HG02981 (cell line): ENCODE measurements at regions not wholly inside any gene's neighbourhood (a gene's known extent, or its start where the extent isn't known, plus 50 kb on each side); places are given as distances from the start of the nearest gene placed in this dataset.
A peak's percentile ranks its signal among the peaks of the same experiment; 100 is the strongest.

Source experiments
- ATAC-seq: cut with Tn5 transposase; IDR thresholded peaks from one replicate; pipeline ENCODE4 v1.9.1; 2021; ENCODE audit warnings: mild to moderate bottlenecking, moderate library complexity; ENCODE audit not compliant: unreplicated experiment

DNA sequence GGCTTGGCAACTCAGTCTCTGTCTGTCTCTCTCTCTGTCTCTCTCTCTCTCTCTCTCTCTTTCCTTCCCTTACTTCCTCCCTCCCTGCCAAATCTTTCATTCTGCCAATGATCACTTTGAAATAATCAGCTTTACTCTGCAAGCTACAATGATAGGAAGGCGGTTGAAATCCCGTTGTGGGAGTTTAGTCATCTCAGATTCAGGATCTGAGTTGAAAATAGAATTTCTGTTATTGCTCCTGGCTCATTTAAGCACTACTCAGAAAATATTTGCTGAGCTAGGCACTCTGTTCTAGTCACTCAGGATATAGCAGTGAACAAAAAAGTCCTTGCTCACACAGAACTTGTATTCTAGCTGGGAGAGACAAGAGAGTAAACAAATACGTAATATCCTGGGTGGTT lies 56.3 kb upstream of the DCTD start:
- no peak for ATAC-seq

DNA sequence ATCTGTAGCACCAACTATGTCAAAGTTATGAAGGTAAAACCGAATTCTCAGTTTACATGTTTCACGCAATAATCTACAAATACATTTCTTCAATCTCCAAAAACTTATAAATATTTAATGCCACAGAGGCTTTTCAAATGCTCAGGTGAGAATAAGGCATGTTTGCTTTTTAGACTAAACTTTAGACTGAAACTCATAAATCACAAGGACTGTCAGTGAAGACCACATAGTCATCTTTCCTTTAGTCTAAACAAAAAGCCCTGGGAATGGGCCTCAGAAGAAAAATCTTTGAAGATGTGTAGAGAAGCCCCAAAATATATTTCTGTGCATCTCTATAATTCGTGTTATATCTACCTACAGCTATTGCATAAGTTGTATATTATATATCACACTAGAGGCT lies 54.5 kb upstream of the DCTD start:
- ATAC-seq = no peak

DNA sequence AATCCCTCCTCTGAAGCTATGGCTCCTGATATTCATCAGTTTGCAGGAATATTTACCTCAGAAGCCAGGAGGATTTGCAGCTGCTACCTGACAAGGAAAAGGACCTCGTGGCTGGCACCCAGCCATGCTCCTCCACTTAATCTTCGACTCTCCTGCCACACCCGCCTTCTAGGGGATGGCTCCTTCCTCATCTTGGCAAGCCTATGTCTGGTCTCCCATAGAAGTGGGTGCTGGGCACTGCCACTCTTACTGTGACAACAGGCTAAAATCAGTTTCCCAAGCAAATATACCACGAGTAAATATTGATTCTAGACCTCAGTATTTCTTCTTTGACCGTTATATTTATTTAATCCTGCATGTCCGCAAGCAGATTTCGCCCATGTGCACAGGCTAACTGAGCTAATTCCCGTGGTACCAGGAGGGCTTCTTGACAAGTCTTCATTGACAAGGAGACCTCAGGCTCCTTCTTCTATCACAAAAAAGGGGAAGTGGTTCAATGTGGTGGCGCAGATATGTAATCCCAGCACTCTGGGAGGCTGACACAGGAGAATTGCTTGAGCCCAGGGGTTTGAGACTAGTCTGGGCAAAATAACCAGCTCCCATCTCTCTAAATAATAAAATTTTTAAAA lies 52.6 kb upstream of the DCTD start:
- ATAC-seq = peak; percentile 78

DNA sequence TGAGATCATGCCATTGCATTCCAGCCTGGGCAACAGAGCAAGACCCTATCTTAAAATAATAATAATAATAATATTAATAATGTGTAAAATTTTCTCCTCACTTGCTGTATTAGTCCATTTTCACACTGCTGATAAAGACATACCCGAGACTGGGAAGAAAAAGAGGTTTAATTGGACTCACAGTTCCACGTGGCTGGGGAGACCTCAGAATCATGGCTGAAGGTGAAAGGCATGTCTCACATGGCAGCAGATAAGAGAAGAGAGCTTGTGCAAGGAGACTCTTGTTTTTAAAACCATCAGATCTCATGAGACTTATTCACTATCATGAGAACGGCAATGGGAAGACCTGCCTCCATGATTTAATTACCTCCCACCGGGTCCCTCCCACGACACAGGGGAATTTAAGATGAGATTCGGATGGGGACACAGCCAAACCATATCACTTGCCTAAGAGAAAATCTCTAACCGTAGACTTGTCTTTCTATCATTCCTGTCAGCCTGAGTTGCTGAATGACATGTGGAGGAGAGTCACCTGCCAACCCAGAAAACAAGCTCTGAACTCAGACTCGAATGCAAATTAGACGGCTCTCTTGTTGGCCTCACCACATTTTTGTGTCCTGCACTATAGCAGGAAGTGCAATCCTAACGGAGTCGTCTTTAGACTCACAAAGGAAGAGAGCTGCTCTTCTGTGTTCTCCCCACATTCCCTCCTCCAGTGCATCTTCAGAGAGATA lies 51.9 kb upstream of the DCTD start:
- ATAC-seq = no peak

DNA sequence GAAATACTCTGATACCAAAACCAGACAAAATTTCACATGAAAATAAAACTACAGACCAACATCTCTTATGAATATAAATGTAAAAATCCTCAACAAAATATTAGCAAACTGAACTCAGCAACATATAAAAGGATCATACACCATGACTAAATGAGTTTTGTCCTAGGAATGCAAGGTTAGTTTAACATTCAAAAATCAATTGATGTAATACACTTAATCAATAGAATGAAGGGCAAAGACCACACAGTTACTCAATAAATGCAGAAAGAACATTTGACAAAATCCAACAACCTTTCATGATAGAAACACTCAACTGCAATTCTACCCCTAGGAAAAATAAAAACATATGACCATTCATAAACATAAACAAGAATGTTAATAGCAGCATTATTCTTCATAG lies 50.2 kb upstream of the DCTD start:
- ATAC-seq = no peak
